ENCODE measurements at regions not wholly inside any gene's neighbourhood (a gene's known extent, or its start where the extent isn't known, plus 50 kb on each side); places are given as distances from the start of the nearest gene placed in this dataset.

DNA sequence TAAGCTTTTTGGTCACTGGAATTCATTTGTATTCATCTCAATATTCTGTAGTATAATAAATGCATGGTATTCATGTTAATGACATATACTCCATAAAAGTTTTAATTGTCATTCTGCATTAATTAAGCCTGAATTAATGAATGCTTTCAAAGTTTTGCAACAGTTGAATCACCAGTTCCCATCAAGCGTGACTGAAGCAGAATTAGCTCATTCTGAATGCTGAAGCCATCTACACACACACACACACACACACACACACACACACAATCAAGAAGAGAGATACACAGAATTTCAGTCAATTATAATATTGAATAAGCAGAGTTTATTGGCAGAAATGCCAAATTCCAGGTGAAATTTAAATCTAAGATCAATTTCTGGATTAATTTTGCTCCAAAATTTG is 252.1 kb upstream of the KCNMB2 start:
- ATAC-seq: peak; percentile 64

DNA sequence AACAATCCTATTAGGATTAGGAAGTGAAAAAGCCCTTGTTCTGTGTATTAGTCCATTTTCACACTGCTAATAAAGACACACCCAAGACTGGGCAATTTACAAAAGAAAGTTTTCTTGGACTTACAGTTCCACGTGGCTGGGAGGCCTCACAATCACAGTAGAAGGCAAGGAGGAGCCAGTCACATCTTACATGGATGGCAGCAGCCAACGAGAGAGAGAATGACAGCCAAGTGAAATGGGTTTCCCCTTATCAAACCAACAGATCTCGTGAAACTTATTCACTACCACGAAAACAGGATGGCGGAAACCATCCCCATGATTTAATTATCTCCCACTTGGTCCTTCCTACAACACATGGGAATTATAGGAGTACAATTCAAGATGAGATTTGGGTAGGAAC is 248.2 kb upstream of the KCNMB2 start:
- no peak for ATAC-seq

DNA sequence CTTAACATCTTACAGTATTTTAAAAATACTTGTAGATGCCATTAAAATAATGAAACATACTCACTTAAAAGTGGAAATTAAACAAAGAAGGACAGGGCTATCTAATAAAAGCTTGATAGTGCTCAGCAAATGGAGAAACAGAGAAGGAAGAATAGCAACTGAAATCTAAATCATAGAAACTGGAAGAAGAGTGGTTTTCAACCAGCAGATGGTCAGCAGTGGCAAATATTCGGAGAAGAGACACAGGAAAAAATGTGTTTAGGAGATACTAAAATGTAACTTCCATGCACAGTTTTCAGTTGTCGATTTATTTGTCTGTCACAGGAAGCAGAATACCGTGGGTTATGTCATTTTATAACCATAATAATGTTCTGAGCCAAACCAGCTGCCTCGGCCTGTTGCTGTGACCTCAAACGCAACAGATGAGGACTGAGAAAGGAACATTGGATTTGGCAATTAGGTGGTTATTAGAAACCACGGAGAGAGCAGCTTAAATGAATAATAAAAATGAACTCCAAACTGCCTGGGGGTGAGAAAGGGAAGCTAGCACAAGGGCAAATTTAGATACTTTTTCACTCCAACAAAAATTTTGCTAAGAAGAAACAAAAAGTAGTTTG is 246.6 kb upstream of the KCNMB2 start:
- ATAC-seq: no peak

DNA sequence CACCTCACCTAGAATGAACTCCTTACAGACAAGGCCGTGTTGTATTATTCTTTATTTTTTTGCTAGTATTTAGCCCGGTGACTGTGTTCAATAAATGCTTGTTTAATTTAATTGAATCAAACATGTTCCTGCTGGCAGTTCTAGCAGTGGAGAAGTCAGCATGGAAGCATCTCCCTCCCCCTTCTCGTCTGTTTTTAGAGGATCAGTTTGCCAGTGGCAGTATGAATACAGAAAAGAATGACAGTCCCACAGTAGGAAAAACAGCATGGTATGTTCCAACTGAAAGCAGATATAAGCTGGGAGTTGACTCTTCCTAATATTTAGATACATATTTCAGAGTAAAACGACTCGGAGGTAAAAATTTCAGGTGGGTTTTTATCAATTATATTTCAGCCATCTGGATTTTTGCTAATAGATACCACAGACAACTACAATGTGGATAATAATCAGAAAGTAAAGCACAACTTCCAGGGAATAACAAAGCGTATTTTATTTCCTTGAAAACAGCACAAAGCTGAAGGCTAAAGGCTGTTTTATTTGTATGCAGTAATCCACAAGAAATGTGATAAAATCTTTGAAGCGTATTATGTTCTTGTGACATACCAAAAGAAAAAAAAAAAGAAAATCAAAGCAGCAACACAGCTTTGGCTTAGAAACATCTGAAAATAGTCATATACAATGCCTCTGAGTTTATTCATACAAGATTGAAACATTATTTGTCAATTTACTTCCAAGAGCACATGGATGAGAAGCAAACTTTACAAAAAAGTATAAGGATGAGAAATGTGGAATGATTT is 244.5 kb upstream of the KCNMB2 start:
- no peak for ATAC-seq

DNA sequence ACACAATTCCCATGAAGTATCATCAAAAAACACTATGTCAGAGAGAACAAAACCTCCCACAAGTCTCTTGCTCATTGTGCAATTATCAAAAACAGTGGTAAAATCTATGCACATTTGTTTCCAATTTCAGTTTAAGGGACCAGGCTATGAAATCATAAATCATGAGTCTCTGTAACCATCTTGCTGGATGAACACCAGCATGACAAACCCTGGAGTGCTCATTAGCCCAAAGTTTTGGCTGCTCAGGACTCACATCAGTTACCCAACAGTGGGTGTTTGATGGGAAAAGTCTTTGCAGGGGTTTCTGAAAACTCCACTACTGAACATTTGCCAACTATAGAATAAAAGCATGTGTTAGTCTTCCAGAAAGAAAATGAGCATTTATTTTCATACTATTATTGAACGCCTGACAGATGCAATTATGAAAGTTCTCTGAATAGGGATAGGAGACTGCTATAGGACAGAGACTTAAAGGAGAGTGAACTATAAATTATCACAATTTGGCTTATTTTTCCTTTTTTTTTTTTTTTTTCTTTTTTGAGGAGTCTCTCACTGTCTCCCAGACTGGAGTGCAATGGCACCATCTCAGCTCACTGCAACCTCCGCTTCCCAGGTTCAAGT is 240.8 kb upstream of the KCNMB2 start:
- ATAC-seq: no peak

DNA sequence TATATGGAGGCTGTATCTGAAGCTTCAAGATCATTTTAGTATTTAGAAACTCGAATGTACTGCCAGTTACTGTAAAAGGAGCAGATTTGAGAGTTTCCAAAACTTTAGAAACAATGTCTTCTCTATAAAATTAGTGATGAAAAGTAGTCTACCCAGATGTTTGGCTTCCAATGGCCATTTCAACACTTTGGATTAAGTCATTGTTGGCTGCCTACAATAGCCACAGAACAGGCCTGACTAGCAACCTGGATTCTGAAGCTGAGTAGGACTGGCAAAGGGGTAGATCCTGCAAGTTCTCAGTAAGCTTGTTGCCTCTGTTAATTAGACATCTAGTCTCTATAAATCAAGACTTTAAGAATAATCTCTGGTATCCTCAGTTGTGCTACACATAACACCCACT is 239.0 kb upstream of the KCNMB2 start:
- no peak for ATAC-seq

DNA sequence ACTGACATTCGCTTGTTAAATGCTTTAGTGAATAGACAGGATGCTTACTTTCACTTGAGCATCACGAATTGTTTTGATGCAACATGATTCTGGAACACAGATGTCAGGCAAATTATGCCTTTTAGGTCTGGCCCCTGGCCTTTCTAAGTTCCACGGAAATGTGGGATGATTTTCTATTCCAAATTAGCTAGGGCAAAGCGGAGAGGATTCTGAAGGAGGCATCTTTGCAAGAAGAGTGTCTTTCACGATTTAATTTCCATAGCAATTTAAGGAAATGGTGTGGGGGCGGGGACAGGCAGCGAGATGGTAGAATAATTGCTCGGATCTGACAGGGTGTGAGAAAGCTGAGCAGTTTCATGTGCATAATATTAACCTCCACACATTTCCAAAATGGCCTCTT is 238.5 kb upstream of the KCNMB2 start:
- ATAC-seq: no peak

DNA sequence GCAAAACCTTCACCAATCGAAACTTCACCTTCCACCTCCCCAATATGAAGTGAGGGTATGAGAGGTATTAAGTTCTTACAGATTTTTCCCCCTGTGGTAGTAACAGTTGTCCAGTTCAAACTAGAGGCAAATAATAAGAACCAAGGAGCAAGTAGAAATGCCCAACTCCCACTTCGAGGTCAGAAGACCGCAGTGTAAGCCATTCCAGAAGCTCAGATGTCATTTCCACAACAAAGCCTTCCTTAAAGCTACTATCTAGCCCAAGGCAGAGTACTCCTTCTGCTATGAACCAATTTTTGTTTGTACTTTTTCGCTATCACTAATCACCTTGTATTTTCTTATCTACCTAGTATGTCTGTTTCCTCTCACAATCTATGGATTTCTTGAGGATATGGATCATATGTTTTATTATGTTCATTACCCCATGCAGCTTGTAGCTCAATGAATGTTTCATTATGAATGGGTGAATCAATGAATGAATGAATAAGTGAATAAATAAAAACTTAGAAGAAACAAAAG is 235.7 kb upstream of the KCNMB2 start:
- ATAC-seq: no peak

DNA sequence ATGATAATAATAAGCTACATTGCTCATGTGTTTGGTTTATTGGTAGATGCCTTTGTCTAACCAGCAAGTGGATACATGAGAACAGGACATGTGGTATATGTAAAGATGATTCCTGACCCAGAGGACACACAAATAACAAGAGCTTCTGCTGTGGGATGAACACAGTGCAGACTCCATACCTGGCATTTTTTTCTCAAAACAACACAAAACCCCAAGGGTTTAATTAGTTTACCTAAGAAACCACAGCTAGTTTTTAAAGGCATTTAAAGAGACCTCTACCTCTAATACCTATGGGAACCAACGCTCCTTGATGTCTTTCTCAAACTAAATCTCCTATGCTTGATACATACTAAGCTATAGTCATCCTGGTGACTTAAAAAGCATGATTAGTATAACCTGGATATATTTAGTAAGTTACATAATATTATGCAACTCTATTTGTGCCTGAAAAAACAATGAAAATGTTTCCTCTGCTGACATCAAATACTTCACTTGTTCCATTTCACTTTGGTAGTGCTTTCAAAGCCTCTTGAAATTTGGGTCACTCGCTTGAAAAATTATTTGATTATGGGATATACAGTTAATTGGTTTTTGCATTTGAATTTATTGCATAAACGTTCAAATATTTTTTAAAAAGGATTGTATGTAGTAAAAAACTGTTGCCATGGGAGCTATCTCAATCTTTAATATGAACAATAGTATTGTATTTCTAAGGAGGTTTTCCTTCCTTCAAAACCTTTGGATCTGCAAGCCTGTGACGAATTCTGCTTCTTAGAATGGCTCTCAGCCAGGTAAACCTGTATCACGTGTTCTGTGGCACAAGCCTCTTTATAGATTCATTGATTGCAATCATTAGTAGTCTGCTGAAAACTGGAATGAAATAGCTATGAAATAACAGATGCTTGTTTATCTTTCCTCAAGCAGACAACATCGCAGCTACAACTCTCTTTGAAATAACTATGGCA is 233.0 kb upstream of the KCNMB2 start:
- ATAC-seq: no peak

DNA sequence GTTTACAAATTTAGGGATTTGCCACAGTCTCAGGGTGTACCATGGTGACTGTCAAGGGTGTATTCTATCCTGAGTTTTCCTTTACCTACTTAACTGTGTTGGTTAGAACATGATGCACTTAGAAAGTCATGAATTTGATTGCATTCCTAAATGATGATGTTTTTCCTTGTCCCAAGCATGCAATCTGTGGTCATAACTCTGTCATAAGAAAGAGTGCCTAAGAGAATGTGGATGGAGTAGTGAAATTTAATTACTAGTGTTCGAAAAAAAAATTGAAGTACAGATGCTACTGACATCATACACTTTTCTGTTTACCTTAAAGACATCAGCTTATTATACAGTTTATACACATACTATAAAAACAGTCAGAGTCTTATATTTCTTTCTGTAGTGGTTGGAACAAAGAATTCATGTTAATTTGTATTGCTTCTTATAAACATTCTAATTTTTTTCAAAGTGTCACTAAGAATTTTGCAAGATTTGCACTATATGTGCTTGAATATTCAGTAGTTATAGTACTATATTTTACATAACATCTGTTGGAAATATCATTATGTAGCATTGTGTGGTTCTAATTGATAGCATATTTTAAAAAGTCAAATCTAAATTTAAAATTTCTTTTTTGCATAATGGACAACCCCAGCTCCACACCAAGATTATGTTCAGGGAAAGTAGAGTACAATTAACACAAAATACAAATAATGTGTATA is 231.3 kb upstream of the KCNMB2 start:
- no peak for ATAC-seq

DNA sequence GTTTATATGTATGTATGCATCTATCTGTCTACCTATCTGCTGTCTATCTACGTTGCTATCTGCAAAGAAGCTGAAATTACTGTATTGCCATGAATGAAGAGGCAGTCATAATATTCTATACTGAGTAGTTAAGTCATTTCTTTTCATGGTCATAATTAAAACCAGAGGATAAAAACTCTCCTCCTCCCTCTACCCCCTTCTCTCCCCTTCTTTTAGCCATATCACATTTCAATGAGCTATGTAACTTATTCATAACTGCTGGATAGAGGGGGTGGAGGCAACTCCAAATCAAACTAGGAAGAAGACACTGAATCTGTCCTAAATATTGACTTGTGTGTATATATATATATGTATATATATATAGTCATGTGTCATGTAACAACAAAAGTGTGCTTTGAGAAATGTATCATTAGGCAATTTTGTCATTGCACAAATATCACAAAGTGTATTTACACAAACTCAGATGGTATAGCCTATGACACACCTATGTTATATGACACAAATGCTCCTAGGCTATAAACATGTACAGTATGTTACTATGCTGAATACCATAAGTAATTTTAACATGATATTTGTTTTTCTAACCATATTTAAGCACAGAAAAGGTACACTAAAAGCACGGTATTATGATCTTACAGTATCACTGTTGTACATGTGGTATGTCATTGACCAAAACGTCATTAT is 229.7 kb upstream of the KCNMB2 start:
- no peak for ATAC-seq

DNA sequence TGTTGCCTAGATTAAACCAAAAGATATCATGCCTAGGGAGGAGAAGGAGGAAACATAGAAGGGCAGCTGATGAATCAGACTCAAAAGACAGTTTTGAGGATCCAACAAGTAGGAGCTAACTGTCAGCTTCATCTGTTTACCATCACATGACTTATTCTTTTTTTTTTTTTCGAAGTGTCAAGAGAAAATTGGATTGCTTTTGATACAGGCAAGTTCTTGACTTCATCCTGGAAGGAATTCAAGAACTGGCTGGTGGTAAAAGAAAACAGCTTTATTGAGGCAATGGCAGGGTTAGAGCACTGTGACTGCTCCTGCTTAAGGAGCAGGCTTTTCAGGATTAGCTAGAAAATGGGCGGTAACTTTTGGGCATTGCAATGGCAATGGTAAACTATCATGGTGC is 227.5 kb upstream of the KCNMB2 start:
- ATAC-seq: peak; percentile 52

DNA sequence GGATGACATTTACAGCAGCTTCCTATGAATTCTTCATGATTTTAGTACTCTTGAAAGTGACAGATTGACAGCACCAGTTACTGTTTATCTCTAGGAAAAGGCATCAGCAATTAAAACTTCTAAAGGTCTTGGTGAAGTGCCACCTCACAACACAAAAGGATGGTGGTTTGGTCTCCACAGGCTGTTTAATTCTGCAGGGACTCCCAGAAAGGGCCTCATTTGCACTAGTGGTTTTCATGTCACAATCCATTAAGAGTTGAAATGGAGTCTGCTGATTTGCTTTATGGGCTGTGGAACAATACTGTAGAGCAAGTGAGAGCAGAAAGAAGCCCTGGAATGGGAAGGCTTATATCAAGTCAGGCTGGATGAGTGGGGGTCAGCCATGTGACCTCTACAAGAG is 225.3 kb upstream of the KCNMB2 start:
- ATAC-seq: no peak

DNA sequence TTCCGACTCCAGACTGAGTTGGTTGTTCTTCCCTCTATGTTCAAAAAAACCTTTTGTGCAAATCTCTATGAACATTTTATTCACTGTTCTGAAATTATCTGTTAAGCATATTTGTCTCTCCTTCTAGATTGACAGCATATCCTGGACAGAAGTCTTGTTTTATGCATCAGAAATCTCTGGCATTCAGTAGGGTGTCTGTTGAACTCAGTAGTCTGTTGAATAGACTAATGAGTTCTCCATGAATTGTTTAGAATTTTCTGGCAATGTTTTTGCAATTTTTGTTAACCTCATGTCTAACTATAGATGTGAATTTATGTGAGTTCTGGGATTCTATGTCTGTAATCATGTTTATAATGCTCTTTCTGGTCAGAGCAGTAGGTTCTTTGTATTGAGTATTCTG is 222.5 kb upstream of the KCNMB2 start:
- no peak for ATAC-seq

DNA sequence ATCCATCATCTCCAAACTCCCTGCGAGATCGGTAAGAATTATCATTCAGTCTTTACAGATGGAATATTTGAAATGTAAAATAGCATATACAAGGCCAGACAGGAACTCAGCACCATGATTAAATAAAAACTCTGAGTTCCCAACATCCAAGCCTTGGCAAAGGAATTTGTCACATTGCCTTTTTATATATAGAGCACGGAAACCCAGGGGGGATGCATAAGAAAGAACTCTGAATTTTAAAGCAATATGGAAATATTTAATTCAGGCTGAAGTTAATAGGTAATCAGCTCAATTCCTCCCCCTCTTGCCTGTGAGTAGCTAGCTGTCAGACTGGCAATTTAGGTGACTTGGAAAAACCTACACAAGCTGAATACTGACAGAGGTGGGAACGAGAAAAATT is 217.9 kb upstream of the KCNMB2 start:
- no peak for ATAC-seq

DNA sequence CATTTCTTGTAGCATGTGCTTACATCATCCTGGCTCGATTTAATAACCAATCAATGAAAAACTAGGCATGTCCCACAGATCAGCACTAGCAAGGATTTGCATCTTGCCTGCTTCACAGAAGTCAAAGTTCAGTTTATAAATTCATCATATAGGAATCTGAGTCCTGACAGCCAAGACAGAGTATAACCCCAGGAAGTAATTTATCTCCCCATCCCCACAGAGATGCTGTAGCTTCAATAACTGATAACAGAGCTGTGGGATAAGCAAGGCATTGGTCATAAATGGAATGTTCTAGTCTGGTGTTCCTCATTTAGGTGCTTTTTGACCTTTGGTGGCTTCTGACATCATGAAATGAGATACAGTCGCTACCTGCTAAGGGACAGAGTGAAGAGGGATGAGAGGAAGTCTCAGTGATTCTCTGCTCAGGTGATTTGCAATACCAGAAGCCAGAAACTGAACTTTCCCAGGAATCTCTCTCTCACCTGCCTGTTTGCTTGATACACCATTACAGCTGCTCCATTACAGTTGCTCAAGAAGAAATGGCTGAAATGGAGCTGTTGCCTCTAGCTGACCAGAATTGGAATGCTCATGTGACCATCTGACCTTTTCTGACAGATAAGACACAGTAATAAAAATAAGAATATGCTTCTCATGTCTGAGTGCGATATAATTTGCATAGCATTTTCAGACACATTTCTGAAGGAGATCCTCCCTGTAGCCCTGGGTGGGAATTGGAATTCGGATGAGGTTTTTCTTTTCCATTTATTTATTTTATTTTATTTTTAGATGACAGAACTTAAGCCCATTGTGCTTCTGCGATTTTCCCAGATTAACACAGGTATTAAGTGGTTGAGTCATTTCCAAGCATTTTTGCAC is 217.1 kb upstream of the KCNMB2 start:
- no peak for ATAC-seq

DNA sequence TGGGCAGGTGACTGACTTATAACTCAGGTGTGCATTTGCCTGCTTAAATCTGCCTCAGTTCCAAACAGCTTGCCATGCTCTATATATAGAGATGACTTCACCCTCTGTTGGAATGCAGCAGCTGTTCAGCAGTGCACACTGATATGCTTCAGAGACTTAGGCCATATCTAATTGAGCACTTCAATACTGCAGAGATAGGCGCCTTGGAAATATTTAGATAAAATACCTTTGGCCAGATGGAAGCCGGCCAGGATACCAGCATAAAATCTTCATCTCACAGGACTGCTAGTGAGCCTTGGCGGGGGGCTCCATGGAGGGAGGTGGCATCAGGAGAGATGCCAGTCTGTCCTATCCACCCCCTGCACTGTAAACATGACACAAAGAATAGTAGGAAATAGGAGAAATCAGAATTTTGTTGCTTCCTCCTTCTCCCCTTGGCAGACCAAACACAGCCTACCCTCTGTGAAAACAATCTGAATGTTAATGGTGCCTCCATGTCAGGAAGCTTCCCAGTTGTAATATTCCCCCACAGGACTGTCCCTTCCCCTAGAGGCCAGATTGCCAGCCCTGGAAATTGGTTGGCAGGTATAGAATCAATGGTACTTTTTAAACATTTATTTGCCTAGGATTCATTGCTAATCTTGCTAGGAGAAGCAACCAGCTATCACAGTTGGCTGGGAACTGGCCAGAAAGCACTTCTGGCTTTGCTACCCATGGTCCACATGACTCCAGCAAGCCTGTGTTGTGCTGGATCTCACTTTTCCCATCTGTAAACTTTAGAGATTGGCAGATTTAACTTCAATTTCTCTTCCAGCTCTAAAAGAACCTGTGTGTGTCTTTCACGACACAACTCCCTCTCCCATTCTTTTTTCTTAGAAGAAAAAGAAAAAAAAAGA is 215.5 kb upstream of the KCNMB2 start:
- ATAC-seq: peak; percentile 55

DNA sequence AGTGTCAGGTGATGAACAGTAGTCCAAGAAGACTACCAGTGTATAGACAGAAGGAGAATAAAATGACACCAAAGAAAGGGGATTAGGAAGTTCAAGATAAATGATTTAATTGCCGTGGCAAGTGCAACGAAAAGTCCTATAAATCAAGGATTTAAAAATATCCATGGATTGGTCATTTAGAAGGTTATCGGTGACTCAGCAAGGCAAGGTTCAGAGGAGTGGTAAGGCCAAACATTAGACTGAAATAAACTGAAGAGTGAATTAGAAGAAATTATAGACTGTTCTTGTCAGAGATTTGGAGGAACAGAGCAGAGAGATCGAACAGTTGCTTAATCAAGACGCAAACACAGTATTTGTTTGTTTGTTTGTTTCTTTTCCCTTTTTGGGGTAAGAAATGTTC is 211.9 kb upstream of the KCNMB2 start:
- ATAC-seq: no peak

DNA sequence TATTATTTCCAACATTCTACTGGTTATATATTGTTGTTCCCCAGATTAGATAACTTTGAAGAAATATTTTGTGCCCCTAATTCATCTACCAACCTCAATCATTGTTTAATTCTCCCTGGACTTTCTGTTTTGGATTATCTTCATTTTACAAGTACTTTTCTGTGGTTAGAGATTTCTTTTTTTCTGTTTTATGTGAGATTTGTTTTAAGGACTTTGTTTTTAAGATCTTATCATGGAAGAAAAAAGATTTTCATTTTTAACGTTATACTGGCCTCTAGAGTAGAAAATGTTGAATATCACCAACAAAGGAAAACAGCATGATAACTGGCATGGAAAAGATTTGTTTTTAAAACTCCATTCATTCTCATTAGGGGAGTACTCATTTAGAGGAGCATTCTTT is 210.9 kb upstream of the KCNMB2 start:
- ATAC-seq: no peak
